ENCODE measurements at regions not wholly inside any gene's neighbourhood (a gene's known extent, or its start where the extent isn't known, plus 50 kb on each side); places are given as distances from the start of the nearest gene placed in this dataset.

DNA sequence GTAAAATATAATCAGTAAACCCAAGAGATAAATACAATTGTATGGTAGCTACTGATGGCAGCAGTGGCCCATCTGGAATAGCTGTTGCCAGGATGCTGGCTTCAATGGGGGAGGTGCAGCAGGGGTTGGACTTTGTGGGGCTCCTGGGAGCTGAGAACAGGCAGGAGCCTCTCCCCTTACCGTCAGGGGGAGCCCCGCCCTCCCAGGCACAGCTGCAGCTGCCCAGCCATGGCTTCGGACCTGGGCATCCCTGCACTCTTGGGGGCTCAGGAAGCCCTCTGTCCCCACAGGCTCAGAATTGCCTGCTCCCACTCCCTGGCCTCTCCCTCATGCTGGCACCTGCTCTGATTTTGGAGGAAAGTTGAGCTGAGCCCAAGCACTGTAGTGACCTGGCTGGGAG is 741.1 kb downstream of the CDH11 start:
- no peaks in the 10 kb centered on the region for H3K4me1 ChIP-seq (ENCODE audit: insufficient read depth, low read length)
- Mint-ChIP-seq H3K36me3 (no peaks in the 10 kb centered on the region), H3K9me3 (peaks cover 10 to 41% (median 18%) of the 10 kb centered on the region in 5 donors), H3K4me1 (no peaks in the 10 kb centered on the region), H3K27me3 (no peaks in the 10 kb centered on the region), H3K4me3 (no peak overlapping the region), H3K27ac (no peak overlapping the region)
- no peak overlapping the region for H3K27ac ChIP-seq (ENCODE audit: low read depth, low read length)
- no peak for DNase-seq
- ChIA-PET CTCF (no interaction called here), POLR2A (no interaction called here)
- H3K27me3 ChIP-seq (ENCODE audit: insufficient read depth, low read length, poor library complexity, severe bottlenecking): no peaks in the 10 kb centered on the region
- H3K36me3 ChIP-seq (ENCODE audit: insufficient read depth, low read length): no peaks in the 10 kb centered on the region
- H3K9me3 ChIP-seq (ENCODE audit: low read length): no peaks in the 10 kb centered on the region
- H3K4me3 ChIP-seq (ENCODE audit: low read length): no peak overlapping the region

DNA sequence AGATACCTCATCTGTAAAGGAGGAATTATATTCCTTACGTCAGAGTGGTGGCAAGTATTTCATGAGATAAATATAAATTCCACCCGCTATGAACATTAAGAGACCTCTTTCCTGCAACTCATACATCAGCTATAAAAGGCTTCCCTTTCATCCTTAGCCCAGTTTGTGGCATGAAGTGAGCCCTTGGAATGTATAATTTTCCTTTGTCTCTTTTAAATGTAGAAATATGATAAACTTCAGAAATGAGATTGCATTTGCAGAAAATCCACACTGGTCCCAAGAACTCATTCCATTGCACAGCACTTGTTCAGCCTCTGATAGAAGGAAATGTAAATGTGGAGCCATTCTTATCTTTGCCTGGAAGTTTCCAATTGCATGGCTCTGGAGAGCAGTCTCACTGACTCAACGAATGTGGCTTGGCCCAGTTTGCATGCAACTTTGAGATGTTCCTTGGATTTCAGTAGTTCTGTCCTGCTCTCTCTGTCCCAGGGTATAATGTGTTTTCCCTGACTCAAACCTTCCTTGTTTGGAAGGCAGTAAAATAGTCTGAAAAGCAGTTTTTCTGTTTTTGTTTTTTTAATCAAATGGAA is 746.4 kb downstream of the CDH11 start:
- POLR2A ChIA-PET: no interaction called here
- Mint-ChIP-seq H3K4me1 (no peaks in the 10 kb centered on the region), H3K36me3 (peaks cover 0 to 1% (median 0%) of the 10 kb centered on the region in 3 donors), H3K4me3 (no peak overlapping the region), H3K9me3 (peaks cover 7 to 33% (median 20%) of the 10 kb centered on the region in 5 donors), H3K27me3 (no peaks in the 10 kb centered on the region), H3K27ac (no peak overlapping the region)
- H3K9me3 ChIP-seq (ENCODE audit: low read length): no peaks in the 10 kb centered on the region
- no peak for DNase-seq
- H3K27ac ChIP-seq (ENCODE audit: low read depth, low read length): no peak overlapping the region
- H3K36me3 ChIP-seq (ENCODE audit: insufficient read depth, low read length): no peaks in the 10 kb centered on the region
- H3K4me1 ChIP-seq (ENCODE audit: insufficient read depth, low read length): no peaks in the 10 kb centered on the region
- CTCF ChIA-PET: no interaction called here
- H3K4me3 ChIP-seq (ENCODE audit: low read length): no peak overlapping the region
- no peaks in the 10 kb centered on the region for H3K27me3 ChIP-seq (ENCODE audit: insufficient read depth, low read length, poor library complexity, severe bottlenecking)

DNA sequence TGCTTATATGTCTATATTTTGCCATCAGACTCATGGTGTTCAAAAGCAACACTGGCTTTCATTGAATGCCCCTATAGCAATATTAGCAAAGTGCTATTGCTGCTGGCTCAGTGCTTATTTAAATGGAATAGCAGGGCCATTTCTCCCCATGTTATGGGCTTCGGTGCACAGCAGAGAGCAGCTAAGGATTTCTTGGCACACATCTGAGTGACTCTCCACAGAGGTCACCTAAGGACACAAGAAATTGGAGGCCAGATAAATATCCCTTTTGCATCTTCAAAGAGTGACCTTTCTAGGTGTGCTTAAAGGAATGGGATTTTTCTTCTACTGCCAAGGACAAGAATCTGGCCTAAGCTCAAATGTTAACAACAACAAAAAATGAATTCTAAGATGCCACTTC is 751.8 kb downstream of the CDH11 start:
- no peak overlapping the region for H3K27ac Mint-ChIP-seq
- H3K36me3 Mint-ChIP-seq: peaks cover 0 to 1% (median 0%) of the 10 kb centered on the region in 3 donors
- H3K4me1 ChIP-seq (ENCODE audit: insufficient read depth, low read length): no peaks in the 10 kb centered on the region
- H3K27me3 Mint-ChIP-seq: no peaks in the 10 kb centered on the region
- ChIA-PET POLR2A (no interaction called here), CTCF (no interaction called here)
- no peak overlapping the region for H3K4me3 Mint-ChIP-seq
- H3K27ac ChIP-seq (ENCODE audit: low read depth, low read length): no peak overlapping the region
- no peaks in the 10 kb centered on the region for H3K27me3 ChIP-seq (ENCODE audit: insufficient read depth, low read length, poor library complexity, severe bottlenecking)
- no peaks in the 10 kb centered on the region for H3K9me3 ChIP-seq (ENCODE audit: low read length)
- no peak overlapping the region for H3K4me3 ChIP-seq (ENCODE audit: low read length)
- H3K36me3 ChIP-seq (ENCODE audit: insufficient read depth, low read length): no peaks in the 10 kb centered on the region
- H3K4me1 Mint-ChIP-seq: no peaks in the 10 kb centered on the region
- no peak for DNase-seq
- H3K9me3 Mint-ChIP-seq: peaks cover 2 to 21% (median 13%) of the 10 kb centered on the region in 5 donors

DNA sequence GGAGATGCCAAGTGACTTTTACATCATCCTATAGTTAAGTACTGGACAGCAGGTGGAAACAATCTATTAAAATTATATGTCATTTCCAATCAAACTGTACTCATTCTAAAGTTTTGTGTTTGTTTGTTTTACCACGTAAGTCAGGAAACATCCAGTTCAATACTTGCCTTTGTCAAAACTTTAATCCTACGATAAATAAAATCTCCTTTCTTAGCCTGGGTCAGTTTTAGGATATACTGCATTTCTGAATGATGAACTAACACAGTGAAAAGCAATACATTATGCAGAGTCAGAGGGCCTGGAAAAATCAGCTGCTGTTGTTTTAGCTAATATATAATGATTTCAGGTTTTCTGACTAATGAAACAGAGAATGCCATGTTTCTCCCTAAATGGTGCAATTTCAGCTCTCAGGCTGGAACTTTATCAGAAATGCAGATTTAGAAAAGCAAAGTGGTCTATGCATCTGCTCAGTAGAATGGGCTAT is 756.4 kb downstream of the CDH11 start:
- H3K27ac Mint-ChIP-seq: no peak overlapping the region
- H3K27me3 Mint-ChIP-seq: no peaks in the 10 kb centered on the region

GRCh38 chr16:64364894-64365293 is 757.0 kb downstream of the CDH11 start:
- Mint-ChIP-seq H3K27ac (no peak overlapping the region), H3K4me1 (no peaks in the 10 kb centered on the region), H3K9me3 (peaks cover 2 to 35% (median 10%) of the 10 kb centered on the region in 5 donors), H3K27me3 (no peaks in the 10 kb centered on the region), H3K4me3 (no peak overlapping the region), H3K36me3 (no peaks in the 10 kb centered on the region)
- DNase-seq: no peak
- ChIA-PET CTCF (no interaction called here), POLR2A (no interaction called here)
- H3K27me3 ChIP-seq (ENCODE audit: insufficient read depth, low read length, poor library complexity, severe bottlenecking): no peaks in the 10 kb centered on the region
- no peak overlapping the region for H3K27ac ChIP-seq (ENCODE audit: low read depth, low read length)
- no peaks in the 10 kb centered on the region for H3K4me1 ChIP-seq (ENCODE audit: insufficient read depth, low read length)
- no peaks in the 10 kb centered on the region for H3K9me3 ChIP-seq (ENCODE audit: low read length)
- no peaks in the 10 kb centered on the region for H3K36me3 ChIP-seq (ENCODE audit: insufficient read depth, low read length)
- no peak overlapping the region for H3K4me3 ChIP-seq (ENCODE audit: low read length)

More for the DNA sequence above, 756.4 kb downstream of the CDH11 start:
- no peaks in the 10 kb centered on the region for H3K36me3 Mint-ChIP-seq
- no peaks in the 10 kb centered on the region for H3K9me3 ChIP-seq (ENCODE audit: low read length)
- H3K4me3 Mint-ChIP-seq: no peak overlapping the region
- H3K4me1 Mint-ChIP-seq: no peaks in the 10 kb centered on the region
- POLR2A ChIA-PET: no interaction called here
- no peaks in the 10 kb centered on the region for H3K27me3 ChIP-seq (ENCODE audit: insufficient read depth, low read length, poor library complexity, severe bottlenecking)
- H3K4me3 ChIP-seq (ENCODE audit: low read length): no peak overlapping the region
- CTCF ChIA-PET: no interaction called here
- H3K36me3 ChIP-seq (ENCODE audit: insufficient read depth, low read length): no peaks in the 10 kb centered on the region
- H3K27ac ChIP-seq (ENCODE audit: low read depth, low read length): no peak overlapping the region
- no peak for DNase-seq
- peaks cover 2 to 31% (median 8%) of the 10 kb centered on the region in 5 donors for H3K9me3 Mint-ChIP-seq
- no peaks in the 10 kb centered on the region for H3K4me1 ChIP-seq (ENCODE audit: insufficient read depth, low read length)

GRCh38 chr16:64364416-64364815 is 757.4 kb downstream of the CDH11 start:
- Mint-ChIP-seq H3K27ac (no peak overlapping the region), H3K27me3 (no peaks in the 10 kb centered on the region)
- CTCF ChIA-PET: no interaction called here

GRCh38 chr16:64364016-64364415 is 757.8 kb downstream of the CDH11 start:
- Histone ChIP-seq H3K9me3 (ENCODE audit: low read length) (no peaks in the 10 kb centered on the region), H3K27me3 (ENCODE audit: insufficient read depth, low read length, poor library complexity, severe bottlenecking) (no peaks in the 10 kb centered on the region), H3K27ac (ENCODE audit: low read depth, low read length) (no peak overlapping the region), H3K4me3 (ENCODE audit: low read length) (no peak overlapping the region), H3K4me1 (ENCODE audit: insufficient read depth, low read length) (no peaks in the 10 kb centered on the region), H3K36me3 (ENCODE audit: insufficient read depth, low read length) (no peaks in the 10 kb centered on the region)
- Mint-ChIP-seq H3K4me1 (no peaks in the 10 kb centered on the region), H3K9me3 (peaks cover 2 to 35% (median 14%) of the 10 kb centered on the region in 5 donors), H3K36me3 (no peaks in the 10 kb centered on the region), H3K27me3 (no peaks in the 10 kb centered on the region), H3K27ac (no peak overlapping the region), H3K4me3 (no peak overlapping the region)
- DNase-seq: no peak
- ChIA-PET CTCF (no interaction called here), POLR2A (no interaction called here)

More at GRCh38 chr16:64364416-64364815, 757.4 kb downstream of the CDH11 start:
- Mint-ChIP-seq H3K36me3 (no peaks in the 10 kb centered on the region), H3K9me3 (peaks cover 2 to 35% (median 12%) of the 10 kb centered on the region in 5 donors), H3K4me3 (no peak overlapping the region), H3K4me1 (no peaks in the 10 kb centered on the region)
- Histone ChIP-seq H3K27ac (ENCODE audit: low read depth, low read length) (no peak overlapping the region), H3K9me3 (ENCODE audit: low read length) (no peaks in the 10 kb centered on the region), H3K4me1 (ENCODE audit: insufficient read depth, low read length) (no peaks in the 10 kb centered on the region), H3K27me3 (ENCODE audit: insufficient read depth, low read length, poor library complexity, severe bottlenecking) (no peaks in the 10 kb centered on the region), H3K36me3 (ENCODE audit: insufficient read depth, low read length) (no peaks in the 10 kb centered on the region), H3K4me3 (ENCODE audit: low read length) (no peak overlapping the region)
- POLR2A ChIA-PET: no interaction called here
- no peak for DNase-seq

GRCh38 chr16:64363039-64363438 is 758.8 kb downstream of the CDH11 start:
- H3K9me3 ChIP-seq (ENCODE audit: low read length): no peaks in the 10 kb centered on the region
- no peak overlapping the region for H3K4me3 ChIP-seq (ENCODE audit: low read length)
- no peaks in the 10 kb centered on the region for H3K27me3 Mint-ChIP-seq
- no peak overlapping the region for H3K4me3 Mint-ChIP-seq
- H3K4me1 ChIP-seq (ENCODE audit: insufficient read depth, low read length): no peaks in the 10 kb centered on the region
- ChIA-PET POLR2A (no interaction called here), CTCF (no interaction called here)
- no peaks in the 10 kb centered on the region for H3K27me3 ChIP-seq (ENCODE audit: insufficient read depth, low read length, poor library complexity, severe bottlenecking)
- DNase-seq: no peak
- no peak overlapping the region for H3K27ac ChIP-seq (ENCODE audit: low read depth, low read length)
- H3K36me3 Mint-ChIP-seq: no peaks in the 10 kb centered on the region
- H3K27ac Mint-ChIP-seq: no peak overlapping the region
- H3K36me3 ChIP-seq (ENCODE audit: insufficient read depth, low read length): no peaks in the 10 kb centered on the region
- peaks cover 3 to 39% (median 15%) of the 10 kb centered on the region in 5 donors for H3K9me3 Mint-ChIP-seq
- H3K4me1 Mint-ChIP-seq: no peaks in the 10 kb centered on the region

Measured in CD8-positive, alpha-beta memory T cell (primary cell).